DND-41 (cell line): ENCODE measurements at regions not wholly inside any gene's neighbourhood (a gene's known extent, or its start where the extent isn't known, plus 50 kb on each side); places are given as distances from the start of the nearest gene placed in this dataset.

ENCODE experiments used
- ATAC-seq: fragments of 200-7000 bp; cut with Tn5 transposase; 3 replicates; pipeline ENCODE4 v1.9.1; 2021; ENCODE audit warnings: low read depth; ENCODE audit not compliant: insufficient read depth
- DNase-seq: peaks from one replicate; pipeline ENCODE4 v3.0.0-alpha.2; 2020
- H2AFZ ChIP-seq: 2 replicates; pipeline ENCODE4 v1.6.0; 2012; ENCODE audit warnings: low read depth, low read length
- H3K27ac ChIP-seq: 2 replicates; pipeline ENCODE4 v1.5.1; 2012; ENCODE audit warnings: low read length, inconsistent platforms
- H3K27me3 ChIP-seq: fragments of 200-600 bp; sonication (generic); 2 replicates; pipeline ENCODE4 v1.6.0; 2012; ENCODE audit warnings: low read length, mild to moderate bottlenecking, inconsistent platforms; ENCODE audit not compliant: insufficient read depth, poor library complexity
- H3K36me3 ChIP-seq: 2 replicates; pipeline ENCODE4 v1.5.1; 2012; ENCODE audit warnings: low read length, inconsistent platforms; ENCODE audit not compliant: insufficient read depth
- H3K4me1 ChIP-seq: 2 replicates; pipeline ENCODE4 v1.5.1; 2012; ENCODE audit warnings: mild to moderate bottlenecking, low read length; ENCODE audit not compliant: insufficient read depth
- H3K4me2 ChIP-seq: 2 replicates; pipeline ENCODE4 v1.6.0; 2012; ENCODE audit warnings: mild to moderate bottlenecking, moderate library complexity, low read length, inconsistent platforms; ENCODE audit not compliant: insufficient read depth
- H3K4me3 ChIP-seq, 2 experiments: fragments of 200-600 bp in 1 of 2; shearing (Covaris generic) in 1 of 2; 2 replicates each; pipeline ENCODE4 v1.5.1; 2012 to 2016; ENCODE audit warnings: inconsistent platforms in 2 of 2, low read length in 2 of 2, mild to moderate bottlenecking in 2 of 2, low read depth in 1 of 2, moderate library complexity in 1 of 2
- H3K79me2 ChIP-seq: 2 replicates; pipeline ENCODE4 v1.6.0; 2012; ENCODE audit warnings: low read length, inconsistent platforms; ENCODE audit not compliant: insufficient read depth
- H3K9ac ChIP-seq: 2 replicates; pipeline ENCODE4 v1.6.0; 2012; ENCODE audit warnings: low read depth, mild to moderate bottlenecking, inconsistent platforms, low read length, moderate library complexity
- H3K9me3 ChIP-seq: 2 replicates; pipeline ENCODE4 v1.5.1; 2012; ENCODE audit warnings: low read length, moderate library complexity, mild to moderate bottlenecking, inconsistent platforms; ENCODE audit not compliant: insufficient read depth, severe bottlenecking
- H4K20me1 ChIP-seq: 2 replicates; pipeline ENCODE4 v1.6.0; 2012; ENCODE audit warnings: low read length; ENCODE audit not compliant: insufficient read depth
- CTCF ChIP-seq: IDR thresholded peaks from 2 replicates; pipeline ENCODE4 v1.5.1; 2012; ENCODE audit warnings: borderline replicate concordance, low read length, moderate library complexity, mild to moderate bottlenecking; ENCODE audit not compliant: poor library complexity, severe bottlenecking; ENCODE audit errors: extremely low read depth
- EZH2 ChIP-seq: IDR thresholded peaks from 3 replicates; pipeline ENCODE4 v1.6.1; 2012; ENCODE audit warnings: borderline replicate concordance, low read depth, mild to moderate bottlenecking, moderate library complexity, low read length, inconsistent platforms; ENCODE audit not compliant: severe bottlenecking

DNA sequence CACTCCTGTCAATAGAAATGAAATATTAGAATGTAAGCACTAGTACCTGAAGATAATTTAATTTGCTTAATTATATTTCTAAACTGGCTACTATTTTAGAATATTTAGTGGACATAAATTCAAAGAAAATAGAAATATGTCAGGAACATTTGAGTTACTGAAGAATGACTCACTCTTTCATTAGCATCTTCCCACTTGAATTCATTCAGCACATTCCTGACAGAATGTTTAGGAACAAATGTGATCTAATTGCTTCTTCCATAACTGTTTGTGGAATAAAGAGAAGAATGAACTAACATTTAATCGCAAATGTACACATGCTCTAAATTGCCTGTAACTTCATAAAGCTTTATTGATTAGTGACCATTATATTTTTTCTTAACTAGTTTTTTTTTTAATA is 306.2 kb upstream of the ADAMTSL1 start:
- H3K9me3 ChIP-seq: no peaks in the 10 kb centered on the region
- no peak overlapping the region for H2AFZ ChIP-seq
- H3K9ac ChIP-seq: no peak overlapping the region
- H3K27me3 ChIP-seq: no peaks in the 10 kb centered on the region
- no peak for DNase-seq
- no peak for ATAC-seq
- no peak overlapping the region for H3K27ac ChIP-seq
- no peaks in the 10 kb centered on the region for H4K20me1 ChIP-seq
- H3K36me3 ChIP-seq: no peaks in the 10 kb centered on the region
- no peak overlapping the region for H3K4me3 ChIP-seq
- H3K4me1 ChIP-seq: no peaks in the 10 kb centered on the region
- no peaks in the 10 kb centered on the region for H3K79me2 ChIP-seq
- TF ChIP-seq EZH2 (no peak), CTCF (no peak)
- H3K4me2 ChIP-seq: no peak overlapping the region

DNA sequence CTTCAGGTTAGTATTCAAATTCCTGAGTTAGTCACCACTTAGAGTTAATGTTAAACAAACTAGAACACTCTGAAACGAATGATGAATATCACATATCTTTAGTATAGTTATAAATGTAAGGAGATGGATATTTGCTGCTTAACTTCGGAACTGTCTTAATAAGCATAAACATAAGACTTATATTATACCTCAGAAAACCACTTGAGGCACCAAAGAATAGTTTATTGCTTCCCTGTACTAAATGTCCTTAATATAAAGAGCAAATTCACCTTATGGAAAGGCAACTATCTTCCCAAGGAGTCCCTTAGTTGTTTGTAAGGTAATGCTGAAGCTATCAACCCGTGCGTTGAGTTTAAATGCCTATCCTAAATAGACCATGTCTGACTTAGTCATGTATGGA is 300.0 kb upstream of the ADAMTSL1 start:
- no peak for ATAC-seq
- no peak for TF ChIP-seq EZH2
- no peak for TF ChIP-seq CTCF
- no peak overlapping the region for H3K4me2 ChIP-seq
- H3K27me3 ChIP-seq: no peaks in the 10 kb centered on the region
- no peak overlapping the region for H2AFZ ChIP-seq
- no peak overlapping the region for H3K9ac ChIP-seq
- no peaks in the 10 kb centered on the region for H3K4me1 ChIP-seq
- H3K79me2 ChIP-seq: no peaks in the 10 kb centered on the region
- no peaks in the 10 kb centered on the region for H3K36me3 ChIP-seq
- no peak for DNase-seq
- H3K27ac ChIP-seq: no peak overlapping the region
- H3K9me3 ChIP-seq: no peaks in the 10 kb centered on the region
- H4K20me1 ChIP-seq: no peaks in the 10 kb centered on the region
- no peak overlapping the region for H3K4me3 ChIP-seq

DNA sequence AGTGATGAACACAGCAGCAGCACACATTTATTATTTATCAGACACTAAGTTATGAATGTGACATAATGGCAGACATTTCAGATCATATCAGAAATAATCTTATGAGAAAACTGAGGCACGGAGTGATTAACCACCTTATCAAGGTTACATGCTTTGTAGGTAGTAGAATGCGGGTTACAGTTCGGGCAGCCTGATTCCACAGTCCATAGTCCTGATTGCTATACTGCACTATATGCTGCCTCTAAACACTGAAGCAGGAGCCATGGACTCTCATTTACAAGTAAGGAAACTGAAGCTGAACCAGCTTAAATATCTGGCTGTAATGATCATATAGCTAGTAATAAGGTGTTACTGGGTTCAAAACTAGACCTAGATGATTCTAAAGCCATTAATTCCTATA is 291.3 kb upstream of the ADAMTSL1 start:
- ATAC-seq: no peak
- H3K9ac ChIP-seq: no peak overlapping the region
- H3K27me3 ChIP-seq: no peaks in the 10 kb centered on the region
- no peaks in the 10 kb centered on the region for H4K20me1 ChIP-seq
- H2AFZ ChIP-seq: no peak overlapping the region
- TF ChIP-seq CTCF: no peak
- no peak for TF ChIP-seq EZH2
- no peak overlapping the region for H3K4me3 ChIP-seq
- H3K36me3 ChIP-seq: no peaks in the 10 kb centered on the region
- H3K79me2 ChIP-seq: no peaks in the 10 kb centered on the region
- H3K9me3 ChIP-seq: no peaks in the 10 kb centered on the region
- H3K27ac ChIP-seq: no peak overlapping the region
- no peak for DNase-seq
- H3K4me2 ChIP-seq: no peak overlapping the region
- no peaks in the 10 kb centered on the region for H3K4me1 ChIP-seq

DNA sequence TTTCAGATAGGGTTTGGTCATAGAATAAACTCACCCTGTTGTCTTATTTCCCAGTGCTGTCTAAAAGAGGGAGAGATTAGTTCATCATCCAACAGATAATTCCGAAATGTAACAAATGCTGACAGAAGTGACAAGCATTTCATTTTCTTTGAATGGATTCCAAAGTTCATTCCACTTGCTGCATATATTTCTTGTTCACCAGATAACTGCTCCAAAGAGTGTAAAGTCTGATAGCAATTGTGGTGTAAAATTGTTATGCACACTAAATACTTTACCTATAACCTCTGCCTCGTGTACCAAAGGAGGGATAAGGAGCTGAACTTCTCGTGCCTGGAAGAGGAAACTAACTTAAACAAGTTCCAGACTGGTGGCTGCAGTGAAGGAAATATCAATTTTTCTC is 290.0 kb upstream of the ADAMTSL1 start:
- no peaks in the 10 kb centered on the region for H3K9me3 ChIP-seq
- no peaks in the 10 kb centered on the region for H3K79me2 ChIP-seq
- H3K4me1 ChIP-seq: no peaks in the 10 kb centered on the region
- no peak overlapping the region for H2AFZ ChIP-seq
- DNase-seq (no peak), ATAC-seq (no peak)
- H3K27ac ChIP-seq: no peak overlapping the region
- no peaks in the 10 kb centered on the region for H3K27me3 ChIP-seq
- H3K4me3 ChIP-seq: no peak overlapping the region
- H3K9ac ChIP-seq: no peak overlapping the region
- TF ChIP-seq EZH2 (no peak), CTCF (no peak)
- no peaks in the 10 kb centered on the region for H4K20me1 ChIP-seq
- H3K4me2 ChIP-seq: no peak overlapping the region
- no peaks in the 10 kb centered on the region for H3K36me3 ChIP-seq
